ENCODE measurements at regions not wholly inside any gene's neighbourhood (a gene's known extent, or its start where the extent isn't known, plus 50 kb on each side); places are given as distances from the start of the nearest gene placed in this dataset.

GRCh38 chr13:107842562-107843180 is 372.7 kb downstream of the LIG4 start:
- TF ChIP-seq POLR2A (IDR thresholded peaks at IDR 0.05; ENCODE audit: low read depth): no peak
- TF ChIP-seq CTCF (IDR thresholded peaks at IDR 0.05): no peak
- no peak for TF ChIP-seq EP300 (IDR thresholded peaks at IDR 0.05)
- TF ChIP-seq POLR2AphosphoS5 (IDR thresholded peaks at IDR 0.05): no peak
- intact Hi-C loops (cut with DNase I): no loop called here
- whole genome bisulfite sequencing: 19% methylated on average over 3 of the region's 3 CpGs
- Histone ChIP-seq H3K4me3 (no peak overlapping the region), H3K4me1 (no peaks in the 10 kb centered on the region), H3K27me3 (no peaks in the 10 kb centered on the region), H3K27ac (replicated peaks in 1 of 4) (no peak overlapping the region), H3K36me3 (no peaks in the 10 kb centered on the region), H3K9me3 (no peaks in the 10 kb centered on the region)
- no peak for DNase-seq (ENCODE audit: extremely low spot score)

- WGBS: 63% methylated on average over 3 of the region's 3 CpGs
- no peak for DNase-seq (ENCODE audit: extremely low spot score)
- TF ChIP-seq CTCF (IDR thresholded peaks at IDR 0.05): no peak
- TF ChIP-seq POLR2A (IDR thresholded peaks at IDR 0.05; ENCODE audit: low read depth): no peak
- TF ChIP-seq POLR2AphosphoS5 (IDR thresholded peaks at IDR 0.05): no peak
- TF ChIP-seq EP300 (IDR thresholded peaks at IDR 0.05): no peak
- no peaks in the 10 kb centered on the region for H3K36me3 ChIP-seq
- no peaks in the 10 kb centered on the region for H3K4me1 ChIP-seq
- peaks cover 0 to 4% (median 0%) of the 10 kb centered on the region in 4 donors for H3K27me3 ChIP-seq
- H3K9me3 ChIP-seq: no peaks in the 10 kb centered on the region
- intact Hi-C loops (cut with DNase I): no loop called here
- no peak overlapping the region for H3K27ac ChIP-seq (replicated peaks in 1 of 4)
- H3K4me3 ChIP-seq: no peak overlapping the region
These were observed 376.7 kb downstream of the LIG4 start for GRCh38 chr13:107838588-107839161.

- intact Hi-C loops (cut with DNase I): no loop called here
- H3K36me3 ChIP-seq: no peaks in the 10 kb centered on the region
- H3K27ac ChIP-seq (replicated peaks in 1 of 4): no peak overlapping the region
- no peak for DNase-seq (ENCODE audit: extremely low spot score)
- no peak for TF ChIP-seq POLR2AphosphoS5 (IDR thresholded peaks at IDR 0.05)
- H3K27me3 ChIP-seq: peaks cover 0 to 4% (median 0%) of the 10 kb centered on the region in 4 donors
- no peak overlapping the region for H3K4me3 ChIP-seq
- H3K9me3 ChIP-seq: no peaks in the 10 kb centered on the region
- no peaks in the 10 kb centered on the region for H3K4me1 ChIP-seq
- WGBS: 79% methylated on average over 6 of the region's 6 CpGs
These were observed 378.7 kb downstream of the LIG4 start for GRCh38 chr13:107836685-107837084.

- H3K36me3 ChIP-seq: no peaks in the 10 kb centered on the region
These were observed 379.9 kb downstream of the LIG4 start for GRCh38 chr13:107835339-107836018.

GRCh38 chr13:107834717-107835116 is 380.6 kb downstream of the LIG4 start:
- no peak overlapping the region for H3K4me3 ChIP-seq
- TF ChIP-seq POLR2AphosphoS5 (IDR thresholded peaks at IDR 0.05) (no peak), EP300 (IDR thresholded peaks at IDR 0.05) (no peak), CTCF (IDR thresholded peaks at IDR 0.05) (no peak)
- intact Hi-C loops (cut with DNase I): no loop called here
- H3K27me3 ChIP-seq: peaks cover 0 to 4% (median 0%) of the 10 kb centered on the region in 4 donors
- no peaks in the 10 kb centered on the region for H3K36me3 ChIP-seq
- DNase-seq (ENCODE audit: extremely low spot score): no peak
- no peak overlapping the region for H3K27ac ChIP-seq (replicated peaks in 1 of 4)
- no peaks in the 10 kb centered on the region for H3K9me3 ChIP-seq
- WGBS: 30% methylated on average over 5 of the region's 5 CpGs
- H3K4me1 ChIP-seq: no peaks in the 10 kb centered on the region

More at GRCh38 chr13:107835339-107836018, 379.9 kb downstream of the LIG4 start:
- Histone ChIP-seq H3K4me1 (no peaks in the 10 kb centered on the region), H3K27me3 (peaks cover 0 to 4% (median 0%) of the 10 kb centered on the region in 4 donors), H3K4me3 (no peak overlapping the region), H3K27ac (replicated peaks in 1 of 4) (no peak overlapping the region), H3K9me3 (no peaks in the 10 kb centered on the region)
- DNase-seq (ENCODE audit: extremely low spot score): no peak
- intact Hi-C loops (cut with DNase I): no loop called here
- 87% methylated on average over 4 of the region's 4 CpGs for WGBS
- TF ChIP-seq POLR2A (IDR thresholded peaks at IDR 0.05; ENCODE audit: low read depth) (no peak), EP300 (IDR thresholded peaks at IDR 0.05) (no peak), POLR2AphosphoS5 (IDR thresholded peaks at IDR 0.05) (no peak)
